Cardiac fibroblast (primary cell): ENCODE measurements at regions not wholly inside any gene's neighbourhood (a gene's known extent, or its start where the extent isn't known, plus 50 kb on each side); places are given as distances from the start of the nearest gene placed in this dataset.
A peak's percentile ranks its signal among the peaks of the same experiment; 100 is the strongest.

Source experiments
- DNase-seq, 2 donors: peaks; one replicate each; pipeline versions ENCODE4 v3.0.0 to v3.0.0-alpha.2; 2010; ENCODE audit warnings: low read depth in 2 of 2
- H3K4me3 ChIP-seq, 2 donors: replicated peaks in 1 of 2; 1 replicate in 1 of 2; 2 replicates in 1 of 2; pipeline ENCODE4 v1.5.1; 2011; ENCODE audit warnings: low read depth in 2 of 2, low read length in 2 of 2, mild to moderate bottlenecking in 2 of 2, moderate library complexity in 1 of 2
- CTCF ChIP-seq: IDR thresholded peaks from one replicate; pipeline ENCODE4 v1.5.1; 2011; ENCODE audit warnings: low read depth, mild to moderate bottlenecking, low read length, inconsistent platforms

GRCh38 chr1:193471981-193472380 is 285.6 kb upstream of the B3GALT2 start:
- no peak for TF ChIP-seq CTCF
- no peak overlapping the region for H3K4me3 ChIP-seq
- DNase-seq = peak in 1 of 2 donors; percentile 41

GRCh38 chr1:193463326-193463932 is 277.0 kb upstream of the B3GALT2 start:
- no peak for TF ChIP-seq CTCF
- no peak for DNase-seq
- no peak overlapping the region for H3K4me3 ChIP-seq

- no peak overlapping the region for H3K4me3 ChIP-seq
These were observed 276.4 kb upstream of the B3GALT2 start for GRCh38 chr1:193462629-193463320.

GRCh38 chr1:193458628-193459027 is 272.2 kb upstream of the B3GALT2 start:
- DNase-seq = no peak
- no peak for TF ChIP-seq CTCF
- H3K4me3 ChIP-seq = no peak overlapping the region

More at GRCh38 chr1:193462629-193463320, 276.4 kb upstream of the B3GALT2 start:
- peak; percentile 66 to 85 for DNase-seq
- no peak for TF ChIP-seq CTCF

- DNase-seq = no peak
- no peak for TF ChIP-seq CTCF
- no peak overlapping the region for H3K4me3 ChIP-seq
These were observed 271.3 kb upstream of the B3GALT2 start for GRCh38 chr1:193457676-193458075.

- H3K4me3 ChIP-seq = no peak overlapping the region
- no peak for TF ChIP-seq CTCF
- DNase-seq = peak in 1 of 2 donors; percentile 5
These were observed 270.4 kb upstream of the B3GALT2 start for GRCh38 chr1:193456811-193457280.
